GM19023 (cell line): ENCODE measurements at regions not wholly inside any gene's neighbourhood (a gene's known extent, or its start where the extent isn't known, plus 50 kb on each side); places are given as distances from the start of the nearest gene placed in this dataset.
"Not testable (repeated sequence)": the region's sequence is repeated elsewhere in the genome, so short reads cannot be mapped to it uniquely, and the experiment has no call there.

Experiments
- ATAC-seq: cut with Tn5 transposase; IDR thresholded peaks from one replicate; pipeline ENCODE4 v1.9.1; 2021; ENCODE audit warnings: mild to moderate bottlenecking, moderate library complexity; ENCODE audit not compliant: unreplicated experiment

- ATAC-seq = no peak
Measured at GRCh38 chr2:52423655-52424054, 1343.9 kb upstream of the CHAC2 start.

- no peak for ATAC-seq
Measured at GRCh38 chr2:52423111-52423510, 1344.5 kb upstream of the CHAC2 start.

DNA sequence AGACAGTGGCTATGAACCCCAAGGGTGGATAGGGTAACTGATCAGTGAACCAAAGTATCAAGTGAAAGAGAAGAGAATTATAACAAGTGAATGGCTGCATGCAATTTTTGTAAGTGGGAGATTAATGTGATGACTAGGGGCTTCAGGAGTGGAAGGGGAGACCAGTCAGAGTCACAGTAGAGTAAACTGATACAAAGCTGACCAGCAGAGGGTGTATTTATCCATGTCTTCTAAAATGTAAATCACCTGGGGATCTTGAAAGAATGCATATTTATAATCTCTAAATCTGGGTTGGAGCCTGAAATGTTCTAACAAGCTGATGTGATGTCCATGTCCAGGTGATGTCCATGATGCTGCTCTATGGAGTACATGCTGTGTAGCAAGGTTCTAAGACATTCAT, 1351.3 kb upstream of the CHAC2 start:
- no peak for ATAC-seq

DNA sequence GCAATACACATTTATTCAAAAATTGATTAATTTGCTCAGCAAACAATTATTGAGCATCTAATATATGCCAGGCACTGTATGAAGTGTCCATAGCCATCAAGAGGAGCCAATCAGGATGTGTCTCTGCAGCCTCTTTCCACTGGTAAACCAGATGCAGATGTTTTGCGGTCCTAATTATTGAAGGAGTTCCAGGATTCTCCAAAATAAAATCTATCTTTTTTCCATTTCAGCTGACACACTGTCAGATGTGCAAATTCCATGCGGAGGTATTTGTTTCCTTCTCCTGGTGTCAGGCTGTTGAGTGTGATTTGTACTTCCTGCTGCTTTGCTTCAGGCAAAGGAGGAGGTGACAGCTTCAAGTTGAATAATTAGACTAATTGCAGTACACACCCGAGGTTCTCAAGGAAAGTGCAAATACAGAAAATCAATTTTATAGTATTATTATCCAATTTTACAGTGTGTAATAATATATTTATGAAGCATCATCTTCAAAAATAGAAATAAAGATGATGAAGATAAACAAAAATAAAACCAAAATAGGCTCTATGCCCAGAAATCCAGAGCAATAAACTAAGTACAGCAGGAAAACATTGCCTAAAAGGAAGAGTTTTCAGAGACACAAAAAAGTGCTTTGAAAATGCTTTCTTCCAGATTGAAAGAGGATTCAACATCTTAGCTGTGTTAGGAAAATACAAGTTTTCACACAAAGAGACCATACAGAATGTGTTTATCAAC, 1352.9 kb upstream of the CHAC2 start:
- no peak for ATAC-seq

DNA sequence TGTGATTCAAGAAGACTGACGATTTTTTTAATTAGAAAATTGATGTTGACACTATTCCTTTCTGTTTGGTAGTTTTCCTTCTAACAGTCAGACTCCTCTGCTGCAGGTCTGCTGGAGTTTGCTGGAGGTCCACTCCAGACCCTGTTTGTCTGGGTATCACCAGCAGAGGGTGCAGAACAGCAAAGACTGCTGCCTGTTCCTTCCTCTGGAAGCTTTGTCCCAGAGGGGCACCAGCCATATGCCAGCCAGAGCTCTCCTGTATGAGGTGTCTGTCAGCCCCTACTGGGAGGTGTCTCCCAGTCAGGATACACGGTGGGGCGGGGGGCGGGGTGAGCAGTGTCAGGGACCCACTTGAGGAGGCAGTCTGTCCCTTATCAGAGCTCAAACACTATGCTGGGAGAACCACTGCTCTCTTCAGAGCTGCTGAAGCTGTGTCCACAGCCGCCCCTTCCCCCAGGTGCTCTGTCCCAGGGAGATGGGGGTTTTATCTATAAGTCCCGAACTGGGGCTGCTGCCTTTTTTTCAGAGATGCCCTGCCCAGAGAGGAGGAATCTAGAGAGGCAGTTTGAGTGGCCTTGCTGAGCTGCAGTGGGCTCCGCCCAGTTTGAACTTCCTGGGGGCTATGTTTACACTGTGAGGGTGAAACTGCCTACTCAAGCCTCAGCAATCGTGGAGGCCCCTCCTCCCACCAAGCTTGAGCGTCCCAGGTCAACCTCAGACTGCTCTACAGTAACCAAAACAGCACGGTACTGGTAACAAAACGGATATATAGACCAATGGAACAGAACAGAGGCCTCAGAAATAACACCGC, 1358.1 kb upstream of the CHAC2 start:
- ATAC-seq = not testable (repeated sequence)

DNA sequence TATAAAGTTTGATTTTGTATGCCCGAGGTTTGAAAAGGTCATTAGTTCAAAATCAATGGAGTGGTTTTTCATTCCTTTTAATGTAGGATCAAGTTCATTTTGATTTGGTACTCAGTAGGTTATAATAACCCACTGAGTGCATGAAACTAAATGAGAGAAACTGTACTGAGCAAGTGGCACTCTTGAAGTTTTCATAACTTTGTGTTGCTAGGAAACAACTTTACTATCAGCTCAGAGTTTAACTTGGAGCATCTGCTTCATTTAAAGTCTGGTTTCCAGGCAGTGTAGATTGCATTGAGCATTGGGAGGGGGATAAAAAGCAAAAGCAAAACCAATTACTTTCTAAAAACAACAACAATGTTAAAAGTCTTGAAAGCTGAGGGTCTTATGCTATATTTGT, 1361.6 kb upstream of the CHAC2 start:
- ATAC-seq = no peak

- ATAC-seq = no peak
Measured at GRCh38 chr2:52404866-52405265, 1362.7 kb upstream of the CHAC2 start.

DNA sequence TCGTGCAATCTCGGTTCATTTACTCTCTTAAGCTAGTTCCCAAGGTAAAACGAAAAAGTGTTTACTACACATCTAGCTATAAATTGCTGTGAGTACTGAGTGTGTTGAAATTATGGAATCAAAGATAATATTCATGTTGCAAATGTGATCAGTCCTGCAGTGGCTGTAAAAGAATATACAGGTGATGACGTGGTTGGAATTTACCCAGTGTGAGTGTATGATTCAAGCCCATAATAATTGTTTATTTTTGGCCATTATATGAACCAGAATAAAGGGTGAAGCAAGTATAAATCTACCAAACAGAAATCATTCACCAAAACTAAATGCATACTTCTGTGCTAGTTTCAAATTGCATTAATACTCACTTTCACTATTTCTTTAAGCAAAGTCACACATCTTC, 1363.6 kb upstream of the CHAC2 start:
- ATAC-seq = no peak

- no peak for ATAC-seq
Measured at GRCh38 chr2:52402128-52402527, 1365.5 kb upstream of the CHAC2 start.

GRCh38 chr2:52396836-52397235, 1364.9 kb upstream of the NRXN1 start:
- ATAC-seq = no peak

DNA sequence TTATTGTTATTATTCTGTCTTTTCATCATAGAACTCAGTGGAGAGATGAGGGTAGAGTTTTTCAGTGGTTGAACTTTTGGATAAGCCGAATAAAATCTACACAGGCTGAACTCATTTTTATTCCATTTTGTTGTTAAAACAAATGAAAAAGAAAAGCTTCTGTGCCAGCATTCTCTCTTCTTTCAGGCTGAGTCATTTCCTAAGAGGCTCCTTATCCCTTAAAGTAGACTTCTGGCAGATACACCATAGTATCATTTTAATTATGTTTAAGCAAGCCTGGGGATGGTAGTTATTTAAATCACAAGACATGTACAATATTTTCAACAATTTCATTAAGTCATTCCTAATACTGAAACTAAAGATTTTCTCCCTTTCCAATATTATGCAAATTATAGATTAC, 1364.0 kb upstream of the NRXN1 start:
- no peak for ATAC-seq

DNA sequence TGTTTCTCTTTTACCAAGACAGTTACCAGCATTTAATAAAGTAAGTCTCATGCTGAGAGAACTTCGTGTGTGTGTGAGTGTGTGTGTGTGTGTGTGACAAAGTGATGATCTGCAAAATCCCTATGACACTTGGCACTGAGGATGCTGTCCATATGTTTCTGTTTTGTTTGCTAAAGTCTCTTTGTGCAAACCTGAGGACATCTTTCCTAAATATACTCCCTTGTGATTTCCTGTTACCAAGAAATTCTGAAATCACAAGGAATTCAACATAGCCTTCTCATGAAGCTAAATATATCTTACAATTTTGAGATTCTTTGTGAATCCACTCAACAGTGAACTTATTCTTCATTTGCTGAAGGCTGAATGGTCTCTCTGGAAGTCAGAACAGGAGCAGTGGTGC, 1359.7 kb upstream of the NRXN1 start:
- no peak for ATAC-seq

DNA sequence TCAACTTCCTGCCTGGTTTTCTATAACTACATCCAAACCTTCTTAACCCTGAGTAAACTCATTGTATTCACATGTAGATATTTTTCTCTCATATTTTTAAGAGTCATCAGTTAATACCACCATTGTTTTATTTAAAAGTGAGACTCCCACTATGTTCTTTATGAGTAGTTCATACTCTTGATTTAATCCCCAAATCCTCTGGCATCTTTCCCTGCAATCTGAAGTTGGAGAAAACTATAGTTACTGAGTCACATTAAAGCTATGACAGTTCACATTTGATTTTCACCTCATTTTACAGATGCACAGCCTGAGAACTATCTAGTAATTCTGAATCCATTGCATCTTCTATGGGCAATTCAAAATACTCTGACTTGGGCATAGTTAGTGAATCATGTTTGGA, 1358.7 kb upstream of the NRXN1 start:
- no peak for ATAC-seq

- ATAC-seq = no peak
Measured at GRCh38 chr2:52387937-52388590, 1356.1 kb upstream of the NRXN1 start.

DNA sequence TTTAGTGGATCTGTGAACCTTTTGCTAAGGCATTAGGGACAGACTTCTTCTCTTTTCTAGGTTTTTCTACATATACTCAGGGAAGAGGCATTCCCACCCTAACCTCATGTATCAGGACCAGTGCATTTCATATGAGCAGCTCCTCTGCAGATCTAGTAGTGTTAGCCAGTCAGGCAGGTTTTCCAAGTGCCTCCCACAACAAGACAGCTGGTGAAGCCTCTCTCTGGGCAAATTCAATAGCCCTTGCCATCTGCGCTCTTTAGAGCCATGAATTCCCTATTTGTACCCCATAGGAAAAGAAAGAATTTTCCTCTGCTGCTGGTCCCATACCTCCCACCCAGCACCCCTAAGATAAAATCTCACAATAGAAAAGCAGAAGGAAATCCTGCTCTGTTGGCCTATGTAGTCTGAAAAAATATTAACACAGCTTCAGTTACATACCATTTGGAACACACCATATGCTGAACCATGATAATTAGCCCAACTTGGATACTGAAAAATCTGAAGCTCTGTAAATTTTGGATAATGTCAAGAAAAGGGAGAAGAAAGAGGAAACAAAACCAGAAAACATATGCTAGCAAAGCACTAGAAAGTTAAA, 1354.6 kb upstream of the NRXN1 start:
- ATAC-seq = no peak

DNA sequence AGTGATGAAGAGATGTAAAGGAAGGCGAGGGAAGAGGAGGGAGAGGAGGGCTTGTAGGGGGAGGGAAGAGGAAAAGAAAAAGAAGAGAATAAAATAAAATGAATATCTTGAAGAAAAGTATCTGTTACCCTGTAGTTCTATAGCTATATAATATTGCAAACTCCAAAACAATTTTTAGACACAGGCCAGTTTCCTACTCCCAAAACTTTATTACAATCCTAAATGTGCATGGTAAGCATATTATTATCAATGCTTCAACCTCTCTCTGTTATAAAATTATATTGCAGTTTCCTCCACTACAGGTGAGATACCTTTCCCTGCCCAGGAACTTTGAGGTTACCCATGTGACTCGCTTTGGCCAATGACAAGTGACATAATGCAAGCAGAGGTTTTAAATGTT, 1351.6 kb upstream of the NRXN1 start:
- no peak for ATAC-seq

- ATAC-seq = no peak
Measured at GRCh38 chr2:52369178-52369577, 1337.2 kb upstream of the NRXN1 start.

- ATAC-seq = no peak
Measured at GRCh38 chr2:52368141-52368540, 1336.2 kb upstream of the NRXN1 start.

GRCh38 chr2:52365946-52366345, 1334.0 kb upstream of the NRXN1 start:
- ATAC-seq = no peak

GRCh38 chr2:52356556-52356955, 1324.6 kb upstream of the NRXN1 start:
- no peak for ATAC-seq

DNA sequence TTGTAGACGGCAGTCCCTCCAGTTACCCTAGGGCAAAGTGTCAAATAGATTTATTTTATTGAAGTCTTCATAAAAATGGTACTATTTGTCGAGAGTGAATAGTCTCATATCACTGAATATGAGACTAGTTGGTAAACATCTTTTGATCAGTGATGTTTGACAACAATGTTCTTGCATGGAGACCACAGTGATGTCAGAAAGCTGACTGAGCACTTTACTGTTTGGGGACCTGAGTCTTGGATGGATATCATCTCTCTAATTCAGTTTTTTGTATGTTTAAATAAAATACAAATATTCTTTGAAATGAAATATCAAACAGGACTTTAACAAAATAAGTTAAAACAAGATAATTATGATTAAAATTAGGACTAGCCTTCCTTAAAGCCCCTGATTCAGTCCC, 1315.4 kb upstream of the NRXN1 start:
- ATAC-seq = no peak

- no peak for ATAC-seq
Measured at GRCh38 chr2:52345676-52346075, 1313.7 kb upstream of the NRXN1 start.
